Cardiac fibroblast (primary cell): ENCODE measurements at regions not wholly inside any gene's neighbourhood (a gene's known extent, or its start where the extent isn't known, plus 50 kb on each side); places are given as distances from the start of the nearest gene placed in this dataset.
A peak's percentile ranks its signal among the peaks of the same experiment; 100 is the strongest.

ENCODE experiments used
- DNase-seq, 2 donors: peaks; one replicate each; pipeline versions ENCODE4 v3.0.0 to v3.0.0-alpha.2; 2010; ENCODE audit warnings: low read depth in 2 of 2
- H3K4me3 ChIP-seq, 2 donors: replicated peaks in 1 of 2; 1 replicate in 1 of 2; 2 replicates in 1 of 2; pipeline ENCODE4 v1.5.1; 2011; ENCODE audit warnings: low read depth in 2 of 2, low read length in 2 of 2, mild to moderate bottlenecking in 2 of 2, moderate library complexity in 1 of 2
- CTCF ChIP-seq: IDR thresholded peaks from one replicate; pipeline ENCODE4 v1.5.1; 2011; ENCODE audit warnings: low read depth, mild to moderate bottlenecking, low read length, inconsistent platforms

GRCh38 chr1:98437540-98437939 lies 224.0 kb upstream of the SNX7 start:
- no peak for TF ChIP-seq CTCF
- DNase-seq, result no peak
- H3K4me3 ChIP-seq, result no peak overlapping the region

GRCh38 chr1:98437011-98437410 lies 224.5 kb upstream of the SNX7 start:
- no peak for DNase-seq
- no peak for TF ChIP-seq CTCF
- no peak overlapping the region for H3K4me3 ChIP-seq

- H3K4me3 ChIP-seq, result no peak overlapping the region
- no peak for TF ChIP-seq CTCF
Observed at GRCh38 chr1:98429965-98430443, 231.5 kb upstream of the SNX7 start.

GRCh38 chr1:98428864-98429263 lies 232.7 kb upstream of the SNX7 start:
- no peak for DNase-seq
- H3K4me3 ChIP-seq, result no peak overlapping the region
- no peak for TF ChIP-seq CTCF

More at GRCh38 chr1:98429965-98430443, 231.5 kb upstream of the SNX7 start:
- DNase-seq, result no peak

- no peak overlapping the region for H3K4me3 ChIP-seq
- DNase-seq, result peak in 1 of 2 donors; percentile 26
- TF ChIP-seq CTCF, result no peak
Observed at GRCh38 chr1:98427664-98428063, 233.9 kb upstream of the SNX7 start.

GRCh38 chr1:98426092-98426491 lies 235.4 kb upstream of the SNX7 start:
- no peak overlapping the region for H3K4me3 ChIP-seq
- TF ChIP-seq CTCF, result no peak

GRCh38 chr1:98422816-98423215 lies 238.7 kb upstream of the SNX7 start:
- TF ChIP-seq CTCF, result no peak
- no peak overlapping the region for H3K4me3 ChIP-seq

More at GRCh38 chr1:98426092-98426491, 235.4 kb upstream of the SNX7 start:
- DNase-seq, result no peak

More at GRCh38 chr1:98422816-98423215, 238.7 kb upstream of the SNX7 start:
- DNase-seq, result no peak
